Tibial nerve (tissue), 4 donors: ENCODE measurements at regions not wholly inside any gene's neighbourhood (a gene's known extent, or its start where the extent isn't known, plus 50 kb on each side); places are given as distances from the start of the nearest gene placed in this dataset.

Experiments
- DNase-seq, 2 donors: peaks; one replicate each; pipeline ENCODE4 v3.0.0-alpha.2; 2019; ENCODE audit warnings: low spot score in 2 of 2
- H3K27ac ChIP-seq, 4 donors: fragments of 200-600 bp; sonication (generic) in 3 of 4; one replicate each; pipeline ENCODE4 v1.5.1; 2017 to 2019; ENCODE audit warnings: mild to moderate bottlenecking in 1 of 4
- H3K27me3 ChIP-seq, 2 donors: fragments of 200-600 bp; sonication (generic) in 1 of 2; one replicate each; pipeline versions ENCODE4 v1.5.1 to v1.6.0; 2017 to 2019
- H3K36me3 ChIP-seq, 3 donors: fragments of 200-600 bp; sonication (generic); one replicate each; pipeline ENCODE4 v1.5.1; 2018 to 2019
- H3K4me1 ChIP-seq, 4 donors: fragments of 200-600 bp; sonication (generic) in 3 of 4; one replicate each; pipeline ENCODE4 v1.5.1; 2017 to 2019
- H3K4me3 ChIP-seq, 4 donors: fragments of 200-600 bp; sonication (generic) in 3 of 4; one replicate each; pipeline ENCODE4 v1.5.1; 2017 to 2019; ENCODE audit warnings: mild to moderate bottlenecking in 1 of 4, moderate library complexity in 1 of 4
- H3K9me3 ChIP-seq, 4 donors: fragments of 200-600 bp; sonication (generic) in 3 of 4; one replicate each; pipeline ENCODE4 v1.5.1; 2017 to 2019
- CTCF ChIP-seq, 5 experiments: fragments of 200-600 bp in 3 of 5; fragments of 450-650 bp in 2 of 5; sonication (generic) in 3 of 5; IDR thresholded peaks; one replicate each; pipeline ENCODE4 v1.5.1; 2016 to 2019; ENCODE audit warnings: antibody characterized with exemption in 5 of 5, mild to moderate bottlenecking in 3 of 5, moderate library complexity in 2 of 5
- EP300 ChIP-seq, 2 donors: sonication (generic); formaldehyde crosslinking; IDR thresholded peaks; one replicate each; pipeline ENCODE4 v1.6.1; 2017; ENCODE audit warnings: antibody characterized with exemption in 2 of 2, mild to moderate bottlenecking in 1 of 2
- POLR2A ChIP-seq, 2 donors: fragments of 450-650 bp; IDR thresholded peaks; one replicate each; pipeline ENCODE4 v1.6.1; 2017; ENCODE audit warnings: antibody characterized with exemption in 2 of 2, mild to moderate bottlenecking in 2 of 2, moderate library complexity in 2 of 2
- WGBS, 2 donors: methylation state at CpG; one replicate each; pipeline ENCODE4 v1.1.5; 2018; 5-methylcytosine and 5-hydroxymethylcytosine counted together

DNA sequence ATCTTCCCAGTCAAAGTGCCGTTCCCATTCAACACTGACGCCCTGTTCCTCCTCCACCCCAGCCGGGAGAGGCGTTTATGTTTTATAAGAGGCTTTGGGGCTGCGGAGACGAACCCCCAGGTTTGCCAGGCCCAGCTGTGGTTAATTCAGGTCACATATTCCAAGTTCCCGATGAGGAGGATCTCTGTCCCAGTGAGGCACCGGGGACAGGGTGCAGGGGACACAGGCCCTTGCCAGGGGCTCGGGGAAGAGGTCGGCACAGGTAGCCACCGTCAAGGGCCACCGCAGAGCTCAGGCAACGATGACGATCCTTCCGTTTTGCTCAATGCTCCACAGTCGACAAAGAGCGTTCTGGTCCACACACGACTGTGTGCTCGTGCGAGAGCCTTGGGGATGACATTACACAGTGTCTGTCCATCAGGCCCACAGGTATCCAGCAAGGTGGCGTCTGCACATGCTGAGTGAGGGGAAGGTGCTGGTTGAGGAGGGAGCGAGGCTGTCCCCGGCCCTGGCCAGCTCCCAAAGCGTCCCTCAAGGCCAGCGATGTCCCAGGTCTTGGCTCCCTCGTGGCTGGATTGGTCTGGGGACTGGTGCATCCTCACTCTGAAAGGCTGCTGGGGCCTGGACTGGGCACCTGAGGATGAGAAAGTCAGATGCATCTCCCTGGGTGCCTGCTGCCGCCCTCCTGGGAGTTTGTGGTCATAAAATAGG is 189.2 kb upstream of the C14orf180 start:
- Histone ChIP-seq H3K4me3 (no peak overlapping the region), H3K27me3 (peaks cover 0 to 6% of the 10 kb centered on the region in 2 donors), H3K27ac (no peak overlapping the region), H3K9me3 (no peaks in the 10 kb centered on the region), H3K36me3 (no peaks in the 10 kb centered on the region), H3K4me1 (peaks cover 0 to 14% (median 3%) of the 10 kb centered on the region in 4 donors)
- 86 to 89% methylated on average over 20 to 27 of the region's 27 CpGs for WGBS, 2 donors
- no peak for TF ChIP-seq CTCF (IDR thresholded peaks at IDR 0.05)
- TF ChIP-seq EP300 (IDR thresholded peaks at IDR 0.05): no peak
- TF ChIP-seq POLR2A (IDR thresholded peaks at IDR 0.05): no peak
- no peak for DNase-seq

GRCh38 chr14:104390941-104391901 is 188.3 kb upstream of the C14orf180 start:
- H3K4me1 ChIP-seq: peaks cover 0 to 14% (median 3%) of the 10 kb centered on the region in 4 donors
- H3K36me3 ChIP-seq: no peaks in the 10 kb centered on the region
- no peak overlapping the region for H3K27ac ChIP-seq
- H3K9me3 ChIP-seq: peaks cover 0 to 5% (median 0%) of the 10 kb centered on the region in 4 donors
- no peak overlapping the region for H3K4me3 ChIP-seq
- DNase-seq: no peak
- TF ChIP-seq CTCF (IDR thresholded peaks at IDR 0.05) (no peak), POLR2A (IDR thresholded peaks at IDR 0.05) (no peak), EP300 (IDR thresholded peaks at IDR 0.05) (no peak)
- H3K27me3 ChIP-seq: peaks cover 0 to 6% of the 10 kb centered on the region in 2 donors
- WGBS, 2 donors: 55 to 66% methylated on average over 28 to 32 of the region's 33 CpGs

- Histone ChIP-seq H3K9me3 (peaks cover 0 to 12% (median 0%) of the 10 kb centered on the region in 4 donors), H3K36me3 (no peaks in the 10 kb centered on the region), H3K27ac (no peak overlapping the region), H3K4me1 (peaks cover 0 to 14% (median 3%) of the 10 kb centered on the region in 4 donors), H3K27me3 (peaks cover 0 to 6% of the 10 kb centered on the region in 2 donors), H3K4me3 (no peak overlapping the region)
- TF ChIP-seq POLR2A (IDR thresholded peaks at IDR 0.05) (no peak), EP300 (IDR thresholded peaks at IDR 0.05) (no peak), CTCF (IDR thresholded peaks at IDR 0.05) (no peak)
- DNase-seq: no peak
- 64 to 69% methylated on average over 6 of the region's 6 CpGs for WGBS, 2 donors
Measured at GRCh38 chr14:104392001-104392395, 187.6 kb upstream of the C14orf180 start.

DNA sequence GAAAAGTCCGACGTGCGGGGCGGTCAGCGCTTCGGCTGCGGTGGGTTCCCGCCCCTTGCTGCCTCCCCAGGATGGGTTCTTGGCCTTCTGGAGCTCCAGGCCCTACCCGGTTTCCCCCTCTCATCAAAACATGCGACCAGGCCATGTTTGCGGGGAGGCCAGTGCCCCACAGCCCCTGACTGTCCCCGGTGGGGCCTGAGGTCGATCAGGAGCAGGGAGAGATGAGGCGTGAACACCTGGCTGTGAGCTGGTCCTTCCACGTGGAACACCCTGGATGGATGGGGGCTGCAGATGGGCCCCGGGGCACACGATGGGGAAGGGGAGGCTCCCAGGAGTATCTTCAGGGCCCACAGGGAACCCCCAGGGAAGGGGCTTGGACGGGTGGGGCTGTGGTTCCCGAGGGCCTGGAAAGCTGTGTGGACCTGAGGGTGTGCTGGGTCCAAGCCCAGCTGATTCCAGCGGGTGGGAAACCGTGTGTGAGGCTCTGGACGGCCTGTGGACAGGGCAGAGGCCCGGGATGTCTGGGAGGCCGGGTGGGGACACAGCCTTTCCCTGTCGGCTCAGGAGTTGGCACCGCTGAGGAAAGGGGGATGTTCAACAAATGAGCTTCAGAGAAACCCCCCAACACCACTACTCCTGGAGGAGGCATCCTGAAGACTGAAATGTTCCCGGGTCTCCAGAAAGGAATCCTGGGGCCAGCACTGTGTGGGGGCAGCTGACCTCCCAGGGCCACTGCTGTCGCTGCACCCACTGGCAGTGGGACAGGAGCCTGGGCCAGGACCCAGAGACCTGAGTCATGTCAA is 187.0 kb upstream of the C14orf180 start:
- no peak for TF ChIP-seq POLR2A (IDR thresholded peaks at IDR 0.05)
- no peak for TF ChIP-seq CTCF (IDR thresholded peaks at IDR 0.05)
- TF ChIP-seq EP300 (IDR thresholded peaks at IDR 0.05): no peak
- WGBS, 2 donors: 88 to 90% methylated on average over 26 to 28 of the region's 28 CpGs
- Histone ChIP-seq H3K27me3 (peaks cover 0 to 6% of the 10 kb centered on the region in 2 donors), H3K36me3 (no peaks in the 10 kb centered on the region), H3K4me1 (peaks cover 0 to 14% (median 3%) of the 10 kb centered on the region in 4 donors), H3K4me3 (no peak overlapping the region), H3K9me3 (peaks cover 0 to 18% (median 2%) of the 10 kb centered on the region in 4 donors), H3K27ac (no peak overlapping the region)
- DNase-seq: no peak
